Right lobe of liver (tissue), 4 donors: ENCODE measurements at regions not wholly inside any gene's neighbourhood (a gene's known extent, or its start where the extent isn't known, plus 50 kb on each side); places are given as distances from the start of the nearest gene placed in this dataset.

Experiments
- POLR2A ChIP-seq: fragments of 450-650 bp; IDR thresholded peaks from one replicate; pipeline ENCODE4 v1.6.1; 2017; ENCODE audit warnings: antibody characterized with exemption, mild to moderate bottlenecking
- TF ChIP-seq, protein P1 (sequence below), 4 donors: fragments of 200-600 bp in 3 of 4; fragments of 450-650 bp in 1 of 4; IDR thresholded peaks; one replicate each; pipeline versions ENCODE4 v1.5.1 to v1.8.0; 2016 to 2022; ENCODE audit warnings: antibody characterized with exemption in 4 of 4, mild to moderate bottlenecking in 2 of 4
- donor health status: DM: no; HTN: no; CAD: no.
- donor health status: DM: no; HTN: no; CAD: no.
- donor health status: DM: no; HTN: yes; CAD: no.

DNA sequence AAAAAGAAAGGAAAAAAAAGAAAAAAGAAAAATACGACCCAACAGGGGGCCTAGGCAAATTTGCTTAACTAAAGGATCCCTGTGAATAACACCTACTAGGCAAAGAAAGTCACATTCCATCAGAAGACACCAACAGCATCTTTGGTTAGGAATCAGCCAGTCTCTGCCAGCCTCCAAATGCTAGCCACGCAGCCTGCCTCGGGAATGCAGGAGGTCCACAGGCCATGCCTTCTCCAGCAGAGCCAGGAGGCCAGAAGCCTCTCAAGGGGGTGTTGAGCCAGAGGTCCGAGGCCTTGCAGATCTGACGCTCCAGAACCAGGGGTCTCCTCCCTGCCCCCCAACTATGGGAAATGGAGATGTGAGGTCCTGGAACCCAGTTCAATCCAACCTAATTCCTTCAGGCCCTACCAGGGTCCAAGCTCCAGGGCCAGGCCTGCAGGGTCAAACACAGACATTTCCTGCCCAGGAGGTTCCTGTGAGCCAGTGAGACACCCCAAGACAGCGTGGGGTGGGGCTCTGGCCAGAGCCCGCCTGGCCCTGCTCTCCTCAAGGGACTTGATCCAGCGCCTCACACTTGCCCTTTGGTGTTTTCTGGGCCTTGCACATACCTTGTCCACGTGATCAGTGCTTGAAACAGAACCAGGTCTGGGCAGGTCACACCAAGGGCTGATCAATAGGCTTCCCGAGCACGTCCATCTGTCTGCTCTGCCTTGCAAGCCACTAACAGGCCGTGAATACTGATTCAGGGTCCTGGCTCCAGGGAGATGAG lies 289.6 kb upstream of the ID2 start:
- no peak for TF ChIP-seq POLR2A
- TF ChIP-seq, protein P1, sequence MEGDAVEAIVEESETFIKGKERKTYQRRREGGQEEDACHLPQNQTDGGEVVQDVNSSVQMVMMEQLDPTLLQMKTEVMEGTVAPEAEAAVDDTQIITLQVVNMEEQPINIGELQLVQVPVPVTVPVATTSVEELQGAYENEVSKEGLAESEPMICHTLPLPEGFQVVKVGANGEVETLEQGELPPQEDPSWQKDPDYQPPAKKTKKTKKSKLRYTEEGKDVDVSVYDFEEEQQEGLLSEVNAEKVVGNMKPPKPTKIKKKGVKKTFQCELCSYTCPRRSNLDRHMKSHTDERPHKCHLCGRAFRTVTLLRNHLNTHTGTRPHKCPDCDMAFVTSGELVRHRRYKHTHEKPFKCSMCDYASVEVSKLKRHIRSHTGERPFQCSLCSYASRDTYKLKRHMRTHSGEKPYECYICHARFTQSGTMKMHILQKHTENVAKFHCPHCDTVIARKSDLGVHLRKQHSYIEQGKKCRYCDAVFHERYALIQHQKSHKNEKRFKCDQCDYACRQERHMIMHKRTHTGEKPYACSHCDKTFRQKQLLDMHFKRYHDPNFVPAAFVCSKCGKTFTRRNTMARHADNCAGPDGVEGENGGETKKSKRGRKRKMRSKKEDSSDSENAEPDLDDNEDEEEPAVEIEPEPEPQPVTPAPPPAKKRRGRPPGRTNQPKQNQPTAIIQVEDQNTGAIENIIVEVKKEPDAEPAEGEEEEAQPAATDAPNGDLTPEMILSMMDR (IDR thresholded peaks at IDR 0.05): no peak
